OCI-LY3 (cell line): ENCODE measurements at regions not wholly inside any gene's neighbourhood (a gene's known extent, or its start where the extent isn't known, plus 50 kb on each side); places are given as distances from the start of the nearest gene placed in this dataset.
"Not testable (repeated sequence)": the region's sequence is repeated elsewhere in the genome, so short reads cannot be mapped to it uniquely, and the experiment has no call there.

Experiments used
- EZH2phosphoT487 ChIP-seq: fragments of 200-600 bp; shearing (Covaris generic); IDR thresholded peaks from 2 replicates; pipeline ENCODE4 v1.6.1; 2018; ENCODE audit warnings: antibody characterized with exemption, mixed run types, low read depth
- TF ChIP-seq, protein P1 (sequence below): fragments of 200-600, 300-600 bp; sonication (generic); IDR thresholded peaks from 2 replicates; pipeline ENCODE4 v1.5.1; 2014; ENCODE audit warnings: antibody characterized with exemption, low read length, low read depth

DNA sequence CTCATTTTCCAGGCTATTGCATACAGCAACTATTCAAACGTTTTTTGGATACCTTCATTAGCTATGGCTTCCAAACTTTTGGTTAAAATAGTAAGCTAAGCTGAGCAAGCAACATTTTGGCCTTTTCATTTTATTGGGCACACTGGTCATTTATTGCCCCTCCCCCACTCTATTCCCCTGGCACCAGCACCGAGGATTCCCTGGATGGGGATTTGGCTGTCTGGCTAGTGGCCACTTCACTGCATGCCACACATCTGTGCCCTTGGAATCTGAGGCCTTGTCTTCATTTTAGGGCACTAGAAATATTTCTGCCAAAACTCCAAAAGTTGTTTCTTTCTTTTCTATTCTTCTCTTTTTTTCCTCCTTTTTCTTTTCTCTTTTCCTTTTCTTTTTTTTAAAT, 980.7 kb downstream of the LTN1 start:
- TF ChIP-seq, protein P1, sequence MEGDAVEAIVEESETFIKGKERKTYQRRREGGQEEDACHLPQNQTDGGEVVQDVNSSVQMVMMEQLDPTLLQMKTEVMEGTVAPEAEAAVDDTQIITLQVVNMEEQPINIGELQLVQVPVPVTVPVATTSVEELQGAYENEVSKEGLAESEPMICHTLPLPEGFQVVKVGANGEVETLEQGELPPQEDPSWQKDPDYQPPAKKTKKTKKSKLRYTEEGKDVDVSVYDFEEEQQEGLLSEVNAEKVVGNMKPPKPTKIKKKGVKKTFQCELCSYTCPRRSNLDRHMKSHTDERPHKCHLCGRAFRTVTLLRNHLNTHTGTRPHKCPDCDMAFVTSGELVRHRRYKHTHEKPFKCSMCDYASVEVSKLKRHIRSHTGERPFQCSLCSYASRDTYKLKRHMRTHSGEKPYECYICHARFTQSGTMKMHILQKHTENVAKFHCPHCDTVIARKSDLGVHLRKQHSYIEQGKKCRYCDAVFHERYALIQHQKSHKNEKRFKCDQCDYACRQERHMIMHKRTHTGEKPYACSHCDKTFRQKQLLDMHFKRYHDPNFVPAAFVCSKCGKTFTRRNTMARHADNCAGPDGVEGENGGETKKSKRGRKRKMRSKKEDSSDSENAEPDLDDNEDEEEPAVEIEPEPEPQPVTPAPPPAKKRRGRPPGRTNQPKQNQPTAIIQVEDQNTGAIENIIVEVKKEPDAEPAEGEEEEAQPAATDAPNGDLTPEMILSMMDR, result not testable (repeated sequence)
- TF ChIP-seq EZH2phosphoT487, result not testable (repeated sequence)
